Keratinocyte (primary cell): ENCODE measurements at regions not wholly inside any gene's neighbourhood (a gene's known extent, or its start where the extent isn't known, plus 50 kb on each side); places are given as distances from the start of the nearest gene placed in this dataset.
"Not testable (repeated sequence)": the region's sequence is repeated elsewhere in the genome, so short reads cannot be mapped to it uniquely, and the experiment has no call there.

Experiments used
- EZH2 ChIP-seq: IDR thresholded peaks from one replicate; pipeline ENCODE4 v1.6.1; 2012; ENCODE audit warnings: inconsistent platforms, mild to moderate bottlenecking, low read length, moderate library complexity
- TF ChIP-seq, protein P1 (sequence below), 3 experiments: IDR thresholded peaks in 1 of 3; conservative IDR thresholded peaks in 1 of 3; optimal IDR thresholded peaks in 1 of 3; 2 replicates in 2 of 3; 3 replicates in 1 of 3; pipeline versions ENCODE3 to v1.5.1; 2011; ENCODE audit warnings: low read length in 3 of 3, mild to moderate bottlenecking in 3 of 3, moderate library complexity in 2 of 3, control low read depth in 1 of 3, inconsistent platforms in 1 of 3; ENCODE audit not compliant: insufficient read depth in 2 of 3; ENCODE audit errors: extremely low read depth in 1 of 3

GRCh38 chr1:146472192-146472861, 243.5 kb upstream of the NOTCH2NLA start:
- not testable (repeated sequence) for TF ChIP-seq EZH2
- TF ChIP-seq, protein P1, sequence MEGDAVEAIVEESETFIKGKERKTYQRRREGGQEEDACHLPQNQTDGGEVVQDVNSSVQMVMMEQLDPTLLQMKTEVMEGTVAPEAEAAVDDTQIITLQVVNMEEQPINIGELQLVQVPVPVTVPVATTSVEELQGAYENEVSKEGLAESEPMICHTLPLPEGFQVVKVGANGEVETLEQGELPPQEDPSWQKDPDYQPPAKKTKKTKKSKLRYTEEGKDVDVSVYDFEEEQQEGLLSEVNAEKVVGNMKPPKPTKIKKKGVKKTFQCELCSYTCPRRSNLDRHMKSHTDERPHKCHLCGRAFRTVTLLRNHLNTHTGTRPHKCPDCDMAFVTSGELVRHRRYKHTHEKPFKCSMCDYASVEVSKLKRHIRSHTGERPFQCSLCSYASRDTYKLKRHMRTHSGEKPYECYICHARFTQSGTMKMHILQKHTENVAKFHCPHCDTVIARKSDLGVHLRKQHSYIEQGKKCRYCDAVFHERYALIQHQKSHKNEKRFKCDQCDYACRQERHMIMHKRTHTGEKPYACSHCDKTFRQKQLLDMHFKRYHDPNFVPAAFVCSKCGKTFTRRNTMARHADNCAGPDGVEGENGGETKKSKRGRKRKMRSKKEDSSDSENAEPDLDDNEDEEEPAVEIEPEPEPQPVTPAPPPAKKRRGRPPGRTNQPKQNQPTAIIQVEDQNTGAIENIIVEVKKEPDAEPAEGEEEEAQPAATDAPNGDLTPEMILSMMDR (optimal IDR thresholded peaks at IDR 0.05 in 1 of 3, IDR thresholded peaks at IDR 0.05 in 1 of 3, conservative IDR thresholded peaks at IDR 0.05 in 1 of 3; ENCODE audit: extremely low read depth in 1 of 3, insufficient read depth in 2 of 3, low read length in 3 of 3), result not testable (repeated sequence)
